ENCODE measurements at regions not wholly inside any gene's neighbourhood (a gene's known extent, or its start where the extent isn't known, plus 50 kb on each side); places are given as distances from the start of the nearest gene placed in this dataset.

DNA sequence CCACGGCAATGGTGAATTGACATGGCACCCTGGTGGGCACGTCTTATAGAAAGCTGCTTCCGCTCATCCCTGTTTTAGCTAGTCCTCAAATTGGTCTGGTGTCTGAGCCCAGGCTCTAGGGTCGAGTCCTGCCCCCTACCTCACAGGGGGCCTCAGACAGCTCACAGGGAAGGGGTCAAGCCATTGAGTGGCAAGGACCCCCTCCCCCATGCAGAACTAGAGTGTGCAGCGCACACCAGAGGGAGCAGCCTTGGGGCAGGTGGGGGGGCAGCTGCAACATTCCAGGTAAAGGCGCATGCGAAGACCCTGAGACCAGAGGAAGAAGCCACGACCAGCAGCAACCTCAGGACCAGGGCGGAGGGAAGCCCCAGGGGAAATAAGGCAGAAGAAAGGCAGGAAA lies 240.4 kb upstream of the PPP2R2D start:
- no peaks in the 10 kb centered on the region for H3K36me3 ChIP-seq (ENCODE audit: insufficient read depth, low read length)
- no peaks in the 10 kb centered on the region for H4K20me1 ChIP-seq (ENCODE audit: insufficient read depth)
- TF ChIP-seq TAF1 (IDR thresholded peaks at IDR 0.05; ENCODE audit: low read depth) (no peak), RAD21 (conservative IDR thresholded peaks at IDR 0.05) (no peak), EP300 (conservative IDR thresholded peaks at IDR 0.05; ENCODE audit: poor library complexity, severe bottlenecking) (no peak), POLR2AphosphoS5 (IDR thresholded peaks at IDR 0.05) (no peak), MXI1 (conservative IDR thresholded peaks at IDR 0.05; ENCODE audit: poor library complexity, severe bottlenecking) (no peak), CTCF (IDR thresholded peaks at IDR 0.05; ENCODE audit: poor library complexity, severe bottlenecking) (no peak), SMC3 (conservative IDR thresholded peaks at IDR 0.05; ENCODE audit: poor library complexity) (no peak), EZH2 (IDR thresholded peaks at IDR 0.05; ENCODE audit: borderline replicate concordance, insufficient read depth, low read length, poor library complexity, severe bottlenecking) (no peak)
- no peak overlapping the region for H3K4me3 ChIP-seq (ENCODE audit: low read length)
- H3K27me3 ChIP-seq (ENCODE audit: insufficient read depth, low read depth, low read length), result no peaks in the 10 kb centered on the region
- no peaks in the 10 kb centered on the region for H3K9me2 ChIP-seq (ENCODE audit: insufficient read depth, low read length)
- H3K9me3 ChIP-seq (ENCODE audit: low read length), result no peaks in the 10 kb centered on the region
- no peaks in the 10 kb centered on the region for H3K79me2 ChIP-seq (replicated peaks; ENCODE audit: insufficient read depth, low read length)
- no peak overlapping the region for H2AFZ ChIP-seq (ENCODE audit: low read depth, low read length)
- no peak overlapping the region for H3K9ac ChIP-seq (ENCODE audit: low read length)
- no peak overlapping the region for H3K4me2 ChIP-seq (ENCODE audit: low read length)
- no peaks in the 10 kb centered on the region for H3F3A ChIP-seq (ENCODE audit: insufficient read depth, low read length, poor library complexity, severe bottlenecking)
- no peak overlapping the region for H3K27ac ChIP-seq (ENCODE audit: low read length)

- H3K9me3 ChIP-seq (ENCODE audit: low read length), result no peaks in the 10 kb centered on the region
- TF ChIP-seq EZH2 (IDR thresholded peaks at IDR 0.05; ENCODE audit: borderline replicate concordance, insufficient read depth, low read length, poor library complexity, severe bottlenecking), result no peak
- TF ChIP-seq TAF1 (IDR thresholded peaks at IDR 0.05; ENCODE audit: low read depth), result no peak
- no peak for TF ChIP-seq RAD21 (conservative IDR thresholded peaks at IDR 0.05)
- TF ChIP-seq REST (IDR thresholded peaks at IDR 0.05; ENCODE audit: borderline replicate concordance), result no peak
- no peak for TF ChIP-seq EP300 (conservative IDR thresholded peaks at IDR 0.05; ENCODE audit: poor library complexity, severe bottlenecking)
- TF ChIP-seq SMC3 (conservative IDR thresholded peaks at IDR 0.05; ENCODE audit: poor library complexity), result no peak
- no peak for TF ChIP-seq POLR2AphosphoS5 (IDR thresholded peaks at IDR 0.05)
- TF ChIP-seq MXI1 (conservative IDR thresholded peaks at IDR 0.05; ENCODE audit: poor library complexity, severe bottlenecking), result no peak
- no peaks in the 10 kb centered on the region for H3K36me3 ChIP-seq (ENCODE audit: insufficient read depth, low read length)
- H3K9me2 ChIP-seq (ENCODE audit: insufficient read depth, low read length), result no peaks in the 10 kb centered on the region
- H3K4me3 ChIP-seq (ENCODE audit: low read length), result no peak overlapping the region
- no peak overlapping the region for H3K4me2 ChIP-seq (ENCODE audit: low read length)
- H4K20me1 ChIP-seq (ENCODE audit: insufficient read depth), result no peaks in the 10 kb centered on the region
- H2AFZ ChIP-seq (ENCODE audit: low read depth, low read length), result no peak overlapping the region
- no peak overlapping the region for H3K9ac ChIP-seq (ENCODE audit: low read length)
- H3K79me2 ChIP-seq (replicated peaks; ENCODE audit: insufficient read depth, low read length), result no peaks in the 10 kb centered on the region
- H3K27ac ChIP-seq (ENCODE audit: low read length), result no peak overlapping the region
- no peaks in the 10 kb centered on the region for H3F3A ChIP-seq (ENCODE audit: insufficient read depth, low read length, poor library complexity, severe bottlenecking)
- H3K27me3 ChIP-seq (ENCODE audit: insufficient read depth, low read depth, low read length), result no peaks in the 10 kb centered on the region
These were observed 238.0 kb upstream of the PPP2R2D start for GRCh38 chr10:131662851-131663250.
